Naive thymus-derived CD4-positive, alpha-beta T cell (primary cell): ENCODE measurements at regions not wholly inside any gene's neighbourhood (a gene's known extent, or its start where the extent isn't known, plus 50 kb on each side); places are given as distances from the start of the nearest gene placed in this dataset.

ENCODE experiments used
- ATAC-seq: fragments of 150-1000 bp; cut with Tn5 transposase; 2 replicates; pipeline ENCODE4 v1.10.0; 2021; ENCODE audit warnings: mild to moderate bottlenecking, moderate library complexity
- CTCF ChIA-PET: fragments of 350-600 bp; sonication (Branson Sonifier 250); formaldehyde crosslinking; loops from one replicate; lab custom pipeline; 2021; ENCODE audit warnings: antibody characterized with exemption; lab: Charles Lee
- POLR2A ChIA-PET: fragments of 350-600 bp; sonication (Branson Sonifier 250); formaldehyde crosslinking; loops from one replicate; lab custom pipeline; 2021; ENCODE audit warnings: antibody characterized with exemption, inconsistent platforms; lab: Charles Lee
- DNase-seq, 9 donors: peaks; one replicate each; pipeline versions ENCODE4 v3.0.0 to v3.0.0-alpha.2; 2020 to 2022; ENCODE audit warnings: mixed read lengths in 1 of 9
- H3K27ac ChIP-seq: one replicate; pipeline ENCODE4 v1.7.0; 2013; ENCODE audit warnings: mild to moderate bottlenecking, low read depth, low read length, moderate library complexity
- H3K27me3 ChIP-seq, 2 donors: one replicate each; pipeline ENCODE4 v1.7.0; 2013; ENCODE audit warnings: low read length in 2 of 2, mild to moderate bottlenecking in 2 of 2, moderate library complexity in 2 of 2; ENCODE audit not compliant: control insufficient read depth in 2 of 2, insufficient read depth in 2 of 2
- H3K36me3 ChIP-seq, 3 experiments: 1 replicate in 2 of 3; 2 replicates in 1 of 3; pipeline ENCODE4 v1.7.0; 2013; ENCODE audit warnings: low read length in 3 of 3, mild to moderate bottlenecking in 3 of 3, moderate library complexity in 1 of 3; ENCODE audit not compliant: insufficient read depth in 3 of 3, control insufficient read depth in 2 of 3
- H3K4me1 ChIP-seq, 2 donors: one replicate each; pipeline ENCODE4 v1.7.0; 2013; ENCODE audit warnings: low read length in 2 of 2, mild to moderate bottlenecking in 2 of 2, moderate library complexity in 1 of 2; ENCODE audit not compliant: control insufficient read depth in 2 of 2, insufficient read depth in 2 of 2
- H3K4me3 ChIP-seq: 2 replicates; pipeline ENCODE4 v1.7.0; 2013; ENCODE audit warnings: mild to moderate bottlenecking, low read length
- H3K9me3 ChIP-seq, 3 experiments: 1 replicate in 2 of 3; 2 replicates in 1 of 3; pipeline ENCODE4 v1.7.0; 2013; ENCODE audit warnings: low read length in 3 of 3; ENCODE audit not compliant: control insufficient read depth in 2 of 3
- H3K27ac Mint-ChIP-seq, 9 donors: one replicate each; pipeline ENCODE4 v1.8.0; 2020 to 2022; ENCODE audit warnings: mixed read lengths in 9 of 9, mild to moderate bottlenecking in 8 of 9, moderate library complexity in 5 of 9, inconsistent platforms in 2 of 9
- H3K27me3 Mint-ChIP-seq, 5 donors: one replicate each; pipeline ENCODE4 v1.8.0; 2021 to 2022; ENCODE audit warnings: mixed read lengths in 5 of 5, mild to moderate bottlenecking in 1 of 5
- H3K36me3 Mint-ChIP-seq, 5 donors: one replicate each; pipeline ENCODE4 v1.8.0; 2020 to 2022; ENCODE audit warnings: mixed read lengths in 5 of 5, mild to moderate bottlenecking in 3 of 5, inconsistent platforms in 1 of 5
- H3K4me1 Mint-ChIP-seq, 7 donors: one replicate each; pipeline ENCODE4 v1.8.0; 2020 to 2022; ENCODE audit warnings: mixed read lengths in 7 of 7, mild to moderate bottlenecking in 3 of 7, inconsistent platforms in 1 of 7
- H3K4me3 Mint-ChIP-seq, 10 donors: one replicate each; pipeline ENCODE4 v1.8.0; 2020 to 2022; ENCODE audit warnings: mild to moderate bottlenecking in 10 of 10, mixed read lengths in 10 of 10, moderate library complexity in 6 of 10, inconsistent platforms in 2 of 10
- H3K9me3 Mint-ChIP-seq, 11 donors: one replicate each; pipeline ENCODE4 v1.8.0; 2020 to 2022; ENCODE audit warnings: mixed read lengths in 11 of 11, mild to moderate bottlenecking in 4 of 11, inconsistent platforms in 1 of 11, moderate library complexity in 1 of 11
- intact Hi-C, 2 donors: fragments of 100-400 bp; cut with micrococcal nuclease; formaldehyde crosslinking; loops; one replicate each; pipeline ENCODE4 v1.15.1; 2023

- ChIA-PET POLR2A (no interaction called here), CTCF (no interaction called here)
- intact Hi-C loops = no loop called here
- Histone ChIP-seq H3K36me3 (no peaks in the 10 kb centered on the region), H3K27me3 (no peaks in the 10 kb centered on the region), H3K4me3 (no peak overlapping the region), H3K27ac (no peak overlapping the region), H3K9me3 (no peaks in the 10 kb centered on the region), H3K4me1 (no peaks in the 10 kb centered on the region)
- peaks cover 0 to 2% (median 0%) of the 10 kb centered on the region in 7 donors for H3K4me1 Mint-ChIP-seq
- H3K36me3 Mint-ChIP-seq = no peaks in the 10 kb centered on the region
- peaks cover 0 to 8% (median 2%) of the 10 kb centered on the region in 11 donors for H3K9me3 Mint-ChIP-seq
- H3K4me3 Mint-ChIP-seq = no peak overlapping the region
- DNase-seq (no peak), ATAC-seq (no peak)
- H3K27ac Mint-ChIP-seq = no peak overlapping the region
- H3K27me3 Mint-ChIP-seq = peaks cover 0 to 3% (median 0%) of the 10 kb centered on the region in 5 donors
Measured at GRCh38 chr18:1048032-1048431, 143.4 kb downstream of the ADCYAP1 start.

GRCh38 chr18:1049173-1049572 is 144.5 kb downstream of the ADCYAP1 start:
- H3K27ac ChIP-seq = no peak overlapping the region
- H3K9me3 Mint-ChIP-seq = peaks cover 0 to 5% (median 1%) of the 10 kb centered on the region in 11 donors
- CTCF ChIA-PET = interaction anchor here (0.6 kb wide), 1 partner anchor 87 kb away, joined by 3 read pairs; no protein-coding TSS in a partner anchor
- H3K36me3 Mint-ChIP-seq = no peaks in the 10 kb centered on the region
- no peak overlapping the region for H3K4me3 ChIP-seq
- intact Hi-C loops = no loop called here
- H3K27me3 ChIP-seq = no peaks in the 10 kb centered on the region
- POLR2A ChIA-PET = no interaction called here
- no peak for ATAC-seq
- H3K4me3 Mint-ChIP-seq = no peak overlapping the region
- peaks cover 0 to 2% (median 0%) of the 10 kb centered on the region in 7 donors for H3K4me1 Mint-ChIP-seq
- H3K36me3 ChIP-seq = no peaks in the 10 kb centered on the region
- H3K4me1 ChIP-seq = no peaks in the 10 kb centered on the region
- no peaks in the 10 kb centered on the region for H3K9me3 ChIP-seq
- no peak for DNase-seq
- no peak overlapping the region for H3K27ac Mint-ChIP-seq
- peaks cover 0 to 3% (median 0%) of the 10 kb centered on the region in 5 donors for H3K27me3 Mint-ChIP-seq

- ATAC-seq = no peak
Measured at GRCh38 chr18:1050012-1050657, 145.5 kb downstream of the ADCYAP1 start.

GRCh38 chr18:1052301-1052700 is 147.6 kb downstream of the ADCYAP1 start:
- Histone ChIP-seq H3K27me3 (no peaks in the 10 kb centered on the region), H3K4me3 (no peak overlapping the region), H3K9me3 (no peaks in the 10 kb centered on the region), H3K36me3 (no peaks in the 10 kb centered on the region), H3K27ac (no peak overlapping the region), H3K4me1 (no peaks in the 10 kb centered on the region)
- DNase-seq = no peak
- H3K27me3 Mint-ChIP-seq = peaks cover 0 to 3% (median 0%) of the 10 kb centered on the region in 5 donors
- H3K4me1 Mint-ChIP-seq = peaks cover 0 to 2% (median 0%) of the 10 kb centered on the region in 7 donors
- CTCF ChIA-PET = no interaction called here
- no peak overlapping the region for H3K27ac Mint-ChIP-seq
- no peak overlapping the region for H3K4me3 Mint-ChIP-seq
- ATAC-seq = no peak
- H3K36me3 Mint-ChIP-seq = no peaks in the 10 kb centered on the region
- intact Hi-C loops = no loop called here
- POLR2A ChIA-PET = no interaction called here
- H3K9me3 Mint-ChIP-seq = peaks cover 0 to 16% (median 2%) of the 10 kb centered on the region in 11 donors

More at GRCh38 chr18:1050012-1050657, 145.5 kb downstream of the ADCYAP1 start:
- DNase-seq = no peak
- Histone ChIP-seq H3K4me3 (no peak overlapping the region), H3K27me3 (no peaks in the 10 kb centered on the region), H3K36me3 (no peaks in the 10 kb centered on the region), H3K27ac (no peak overlapping the region), H3K4me1 (no peaks in the 10 kb centered on the region), H3K9me3 (no peaks in the 10 kb centered on the region)
- peaks cover 0 to 5% (median 2%) of the 10 kb centered on the region in 11 donors for H3K9me3 Mint-ChIP-seq
- POLR2A ChIA-PET = no interaction called here
- intact Hi-C loops = no loop called here
- no peak overlapping the region for H3K4me3 Mint-ChIP-seq
- H3K4me1 Mint-ChIP-seq = peaks cover 0 to 2% (median 0%) of the 10 kb centered on the region in 7 donors
- no peaks in the 10 kb centered on the region for H3K36me3 Mint-ChIP-seq
- no peak overlapping the region for H3K27ac Mint-ChIP-seq
- H3K27me3 Mint-ChIP-seq = peaks cover 0 to 3% (median 0%) of the 10 kb centered on the region in 5 donors
- CTCF ChIA-PET = interaction anchor here (0.6 to 0.7 kb wide), 2 partner anchors 88 to 90 kb away, joined by 3 read pairs; no protein-coding TSS in a partner anchor

GRCh38 chr18:1053331-1054315 is 149.0 kb downstream of the ADCYAP1 start:
- no peak for DNase-seq
- H3K27me3 Mint-ChIP-seq = peaks cover 0 to 3% (median 0%) of the 10 kb centered on the region in 5 donors
- Histone ChIP-seq H3K27ac (no peak overlapping the region), H3K36me3 (no peaks in the 10 kb centered on the region), H3K4me1 (no peaks in the 10 kb centered on the region), H3K9me3 (no peaks in the 10 kb centered on the region), H3K4me3 (no peak overlapping the region), H3K27me3 (no peaks in the 10 kb centered on the region)
- H3K36me3 Mint-ChIP-seq = no peaks in the 10 kb centered on the region
- CTCF ChIA-PET = no interaction called here
- peaks cover 0 to 2% (median 0%) of the 10 kb centered on the region in 7 donors for H3K4me1 Mint-ChIP-seq
- POLR2A ChIA-PET = no interaction called here
- H3K27ac Mint-ChIP-seq = no peak overlapping the region
- no peak for ATAC-seq
- H3K4me3 Mint-ChIP-seq = no peak overlapping the region
- peaks cover 0 to 27% (median 4%) of the 10 kb centered on the region in 11 donors for H3K9me3 Mint-ChIP-seq
- intact Hi-C loops = no loop called here

- H3K36me3 Mint-ChIP-seq = no peaks in the 10 kb centered on the region
- peaks cover 0 to 4% (median 0%) of the 10 kb centered on the region in 5 donors for H3K27me3 Mint-ChIP-seq
- Histone ChIP-seq H3K27ac (no peak overlapping the region), H3K4me3 (no peak overlapping the region), H3K4me1 (no peaks in the 10 kb centered on the region), H3K27me3 (no peaks in the 10 kb centered on the region), H3K36me3 (no peaks in the 10 kb centered on the region), H3K9me3 (no peaks in the 10 kb centered on the region)
- DNase-seq = no peak
- no peak for ATAC-seq
- no peak overlapping the region for H3K4me3 Mint-ChIP-seq
- POLR2A ChIA-PET = no interaction called here
- peaks cover 0 to 22% (median 4%) of the 10 kb centered on the region in 11 donors for H3K9me3 Mint-ChIP-seq
- H3K27ac Mint-ChIP-seq = no peak overlapping the region
- H3K4me1 Mint-ChIP-seq = no peaks in the 10 kb centered on the region
- CTCF ChIA-PET = no interaction called here
- intact Hi-C loops = no loop called here
Measured at GRCh38 chr18:1056404-1056803, 151.7 kb downstream of the ADCYAP1 start.
